Activated T-helper 1 cell treated with anti-CD3 and anti-CD28 coated beads, Interleukin-12 subunit alpha, Interleukin-12 subunit beta, Interleukin-2, Interleukin-4 antibody, amounts not matched to agents 30 ng/mL and 10 ng/mL and 1 ng/mL, durations not matched to agents 14 hours and 24 hours and 36 hours (primary cell): ENCODE measurements at regions not wholly inside any gene's neighbourhood (a gene's known extent, or its start where the extent isn't known, plus 50 kb on each side); places are given as distances from the start of the nearest gene placed in this dataset.

ENCODE experiments used
- DNase-seq: peaks from one replicate; pipeline ENCODE4 v3.0.0; 2021; ENCODE audit warnings: low spot score
- H3K27ac Mint-ChIP-seq: one replicate; pipeline ENCODE4 v1.8.0; 2021; ENCODE audit warnings: mild to moderate bottlenecking, mixed read lengths
- H3K27me3 Mint-ChIP-seq: one replicate; pipeline ENCODE4 v1.8.0; 2022; ENCODE audit warnings: mild to moderate bottlenecking, moderate library complexity, mixed read lengths; ENCODE audit not compliant: insufficient read depth
- H3K36me3 Mint-ChIP-seq: one replicate; pipeline ENCODE4 v1.8.0; 2021; ENCODE audit warnings: low read depth, mixed read lengths
- H3K4me1 Mint-ChIP-seq: one replicate; pipeline ENCODE4 v1.8.0; 2021; ENCODE audit warnings: low read depth, mixed read lengths
- H3K4me3 Mint-ChIP-seq: one replicate; pipeline ENCODE4 v1.8.0; 2021; ENCODE audit warnings: mild to moderate bottlenecking, moderate library complexity, mixed read lengths
- H3K9me3 Mint-ChIP-seq: one replicate; pipeline ENCODE4 v1.8.0; 2021; ENCODE audit warnings: mixed read lengths
- intact Hi-C: fragments of 100-400 bp; cut with micrococcal nuclease; formaldehyde crosslinking; loops from one replicate; pipeline ENCODE4 v1.15.1; 2024

DNA sequence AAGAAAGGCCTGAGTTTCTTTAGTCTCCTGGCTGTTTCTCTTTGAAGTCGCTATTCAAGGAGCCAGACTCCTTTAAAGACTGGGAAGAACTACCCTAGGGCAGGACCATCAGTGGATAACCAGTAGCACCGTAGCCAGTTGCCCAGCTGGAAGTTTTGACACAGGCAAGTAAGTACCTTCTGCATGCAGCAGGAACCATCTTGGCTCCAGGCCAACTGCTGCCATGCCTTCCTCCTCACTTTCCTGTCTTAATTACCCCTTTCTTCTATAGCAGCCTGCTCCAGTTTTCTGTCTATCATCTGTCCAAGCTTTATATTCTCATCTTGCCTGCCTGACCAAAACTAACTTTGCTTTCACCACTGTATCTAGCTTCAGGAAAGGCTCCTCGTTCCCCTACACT, 149.7 kb upstream of the SV2C start:
- no peak for DNase-seq
- Mint-ChIP-seq H3K27me3 (peaks cover 2% of the 10 kb centered on the region), H3K36me3 (no peaks in the 10 kb centered on the region), H3K4me1 (no peaks in the 10 kb centered on the region), H3K4me3 (no peak overlapping the region), H3K9me3 (no peaks in the 10 kb centered on the region), H3K27ac (no peak overlapping the region)
- intact Hi-C loops = no loop called here

DNA sequence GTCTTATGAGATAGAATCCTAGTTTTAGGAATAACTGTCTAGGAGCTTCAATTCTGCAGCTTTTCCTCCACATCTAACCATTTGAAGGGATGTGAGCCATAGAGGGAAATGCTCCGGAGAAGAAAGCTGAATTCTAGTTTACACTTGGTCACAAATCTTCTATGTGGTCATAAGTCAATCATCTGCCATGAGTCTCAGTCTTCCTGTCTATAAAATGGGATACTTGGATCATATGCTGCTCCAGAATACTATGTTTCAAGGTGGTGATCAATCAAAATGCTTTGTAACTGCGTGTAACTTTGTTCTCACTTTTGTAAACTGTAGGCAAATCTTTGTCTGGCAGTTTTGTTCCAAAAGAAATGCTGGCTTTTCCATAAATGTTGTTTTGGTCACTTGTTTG, 152.0 kb upstream of the SV2C start:
- no peak for DNase-seq
- Mint-ChIP-seq H3K27me3 (peaks cover 2% of the 10 kb centered on the region), H3K4me3 (no peak overlapping the region), H3K9me3 (no peaks in the 10 kb centered on the region), H3K4me1 (no peaks in the 10 kb centered on the region), H3K36me3 (no peaks in the 10 kb centered on the region), H3K27ac (no peak overlapping the region)
- intact Hi-C loops = no loop called here

DNA sequence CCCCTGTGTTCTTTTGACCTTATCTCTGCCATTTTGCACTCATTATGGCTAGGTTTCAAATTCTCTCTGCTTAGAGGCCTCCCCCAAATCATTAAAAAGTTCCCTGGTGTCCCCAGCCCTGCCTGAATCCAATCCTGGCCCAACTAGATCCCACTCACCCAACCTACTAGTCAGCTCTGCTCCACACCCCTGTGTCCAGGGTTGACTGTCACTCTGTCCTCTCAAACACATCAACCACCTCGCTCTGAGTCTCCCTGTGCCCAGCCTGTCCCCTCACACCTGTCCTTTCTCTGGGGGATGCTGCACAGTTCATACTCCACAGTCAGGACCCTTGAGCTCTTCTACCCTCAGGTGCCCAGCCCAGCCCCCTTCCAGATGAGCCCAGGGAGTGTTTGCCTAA, 154.2 kb upstream of the SV2C start:
- H3K27ac Mint-ChIP-seq = no peak overlapping the region
- no peaks in the 10 kb centered on the region for H3K4me1 Mint-ChIP-seq
- DNase-seq = no peak
- H3K27me3 Mint-ChIP-seq = peaks cover 2% of the 10 kb centered on the region
- H3K9me3 Mint-ChIP-seq = no peaks in the 10 kb centered on the region
- H3K36me3 Mint-ChIP-seq = no peaks in the 10 kb centered on the region
- intact Hi-C loops = no loop called here
- H3K4me3 Mint-ChIP-seq = no peak overlapping the region

DNA sequence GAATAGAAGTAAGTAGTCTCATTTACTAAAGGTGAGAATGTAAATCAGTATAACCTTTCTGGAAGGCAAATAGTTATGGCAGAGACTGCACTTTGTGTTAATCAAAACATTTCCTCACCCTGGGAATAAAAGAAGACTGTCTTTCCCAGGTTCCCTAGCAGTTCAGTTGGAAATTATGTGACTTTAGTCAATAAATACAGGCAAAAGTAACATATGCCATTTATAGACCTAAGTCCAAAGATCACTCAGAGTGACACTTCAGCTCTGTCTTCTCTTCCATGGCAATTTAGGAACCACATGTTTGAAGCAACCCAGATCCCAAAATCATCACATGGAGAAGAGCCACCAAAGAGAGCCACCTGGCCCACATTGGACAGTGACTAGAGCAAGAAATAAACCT, 160.7 kb upstream of the SV2C start:
- Mint-ChIP-seq H3K4me1 (no peaks in the 10 kb centered on the region), H3K9me3 (no peaks in the 10 kb centered on the region), H3K36me3 (no peaks in the 10 kb centered on the region), H3K4me3 (no peak overlapping the region), H3K27me3 (peaks cover 6% of the 10 kb centered on the region), H3K27ac (no peak overlapping the region)
- DNase-seq = no peak
- intact Hi-C loops = no loop called here

DNA sequence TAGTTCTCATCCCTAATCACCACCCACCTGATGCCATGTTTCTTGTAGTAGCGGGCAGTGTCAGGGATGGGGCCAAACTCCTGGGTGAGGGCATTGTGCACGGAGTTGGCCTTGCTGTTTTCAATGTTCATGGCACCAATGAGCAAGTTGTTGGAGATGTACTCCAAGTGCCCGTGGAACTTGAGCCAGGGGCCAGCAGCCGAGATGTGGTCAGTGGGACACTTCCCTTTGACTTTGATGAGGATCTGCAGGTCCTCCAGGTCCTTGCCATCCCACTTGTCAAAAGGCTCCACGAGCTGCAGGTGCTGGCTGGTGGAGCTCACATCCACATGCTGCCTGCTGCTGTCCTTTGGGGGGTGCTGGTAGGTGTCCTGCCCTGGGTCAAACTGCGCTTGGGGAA, 162.2 kb upstream of the SV2C start:
- Mint-ChIP-seq H3K4me3 (no peak overlapping the region), H3K27me3 (peaks cover 9% of the 10 kb centered on the region), H3K27ac (no peak overlapping the region), H3K36me3 (no peaks in the 10 kb centered on the region), H3K9me3 (no peaks in the 10 kb centered on the region), H3K4me1 (no peaks in the 10 kb centered on the region)
- intact Hi-C loops = no loop called here
- no peak for DNase-seq

DNA sequence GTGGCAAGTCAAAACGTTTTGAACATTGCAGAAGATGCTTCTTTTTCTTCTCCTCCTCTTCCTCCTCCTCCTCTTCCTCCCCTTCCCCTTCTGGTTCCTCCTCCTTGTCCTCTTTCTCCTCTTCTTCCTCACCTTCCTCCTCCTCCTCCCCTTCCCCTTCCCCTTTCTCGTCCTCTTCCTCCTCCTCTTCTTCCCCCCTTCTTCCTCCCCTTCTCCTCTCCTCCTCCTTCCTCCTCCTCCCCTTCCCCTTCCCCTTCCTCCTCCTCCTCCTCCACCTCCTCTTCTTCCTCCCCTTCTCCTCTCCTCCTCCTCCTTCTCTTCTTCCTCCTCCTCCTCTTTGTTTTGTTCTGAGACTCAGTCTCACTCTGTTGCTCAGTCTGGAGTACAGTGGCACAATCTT, 167.0 kb upstream of the SV2C start:
- Mint-ChIP-seq H3K4me3 (no peak overlapping the region), H3K36me3 (no peaks in the 10 kb centered on the region), H3K27me3 (peaks cover 6% of the 10 kb centered on the region), H3K9me3 (no peaks in the 10 kb centered on the region), H3K4me1 (no peaks in the 10 kb centered on the region), H3K27ac (no peak overlapping the region)
- intact Hi-C loops = no loop called here
- no peak for DNase-seq

DNA sequence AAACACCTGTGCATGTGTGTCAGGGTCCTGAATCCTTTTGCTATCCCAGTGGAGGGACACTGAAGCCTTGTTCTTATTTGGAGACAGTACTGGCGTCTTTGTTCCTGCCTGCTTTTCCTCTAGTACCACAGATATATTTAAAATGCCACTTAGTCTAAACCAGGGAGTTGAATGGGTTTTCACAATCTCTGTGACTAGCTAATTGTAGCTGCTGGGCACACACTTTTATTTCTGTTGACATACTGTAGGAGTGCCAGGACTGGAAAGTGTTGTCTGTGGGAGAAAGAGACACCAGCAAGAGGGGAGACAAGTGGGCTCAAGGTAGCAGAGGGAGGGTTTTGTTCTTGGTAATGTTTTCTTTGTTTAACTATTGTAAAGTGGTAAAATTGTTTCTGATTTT, 174.0 kb upstream of the SV2C start:
- no peak overlapping the region for H3K4me3 Mint-ChIP-seq
- no peaks in the 10 kb centered on the region for H3K36me3 Mint-ChIP-seq
- DNase-seq = no peak

DNA sequence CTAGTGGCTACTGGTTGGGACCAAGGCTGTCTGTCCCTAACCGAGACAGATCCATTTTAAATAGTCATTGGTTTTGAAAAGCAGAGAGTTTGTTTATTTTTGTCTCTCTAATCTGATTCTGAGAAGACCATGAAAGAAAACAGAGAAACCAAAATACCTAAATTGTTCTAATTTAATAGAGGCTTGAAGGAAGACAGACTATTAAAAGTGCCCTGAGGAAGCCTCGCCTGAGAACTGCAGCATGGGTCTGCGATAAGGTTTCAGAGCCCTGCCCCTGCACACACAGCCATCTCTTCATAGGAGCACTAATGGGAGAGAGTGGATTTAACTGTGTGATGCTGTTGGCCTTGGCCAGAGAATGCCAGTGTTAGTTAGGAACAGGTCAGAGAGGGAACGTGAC, 175.5 kb upstream of the SV2C start:
- H3K36me3 Mint-ChIP-seq = no peaks in the 10 kb centered on the region
- H3K4me3 Mint-ChIP-seq = no peak overlapping the region
- no peaks in the 10 kb centered on the region for H3K9me3 Mint-ChIP-seq
- H3K4me1 Mint-ChIP-seq = no peaks in the 10 kb centered on the region
- H3K27ac Mint-ChIP-seq = no peak overlapping the region
- no peak for DNase-seq
- H3K27me3 Mint-ChIP-seq = peaks cover 10% of the 10 kb centered on the region
- intact Hi-C loops = no loop called here

More for the DNA sequence above, 174.0 kb upstream of the SV2C start:
- Mint-ChIP-seq H3K27ac (no peak overlapping the region), H3K27me3 (peaks cover 10% of the 10 kb centered on the region), H3K9me3 (no peaks in the 10 kb centered on the region), H3K4me1 (no peaks in the 10 kb centered on the region)
- intact Hi-C loops = no loop called here

DNA sequence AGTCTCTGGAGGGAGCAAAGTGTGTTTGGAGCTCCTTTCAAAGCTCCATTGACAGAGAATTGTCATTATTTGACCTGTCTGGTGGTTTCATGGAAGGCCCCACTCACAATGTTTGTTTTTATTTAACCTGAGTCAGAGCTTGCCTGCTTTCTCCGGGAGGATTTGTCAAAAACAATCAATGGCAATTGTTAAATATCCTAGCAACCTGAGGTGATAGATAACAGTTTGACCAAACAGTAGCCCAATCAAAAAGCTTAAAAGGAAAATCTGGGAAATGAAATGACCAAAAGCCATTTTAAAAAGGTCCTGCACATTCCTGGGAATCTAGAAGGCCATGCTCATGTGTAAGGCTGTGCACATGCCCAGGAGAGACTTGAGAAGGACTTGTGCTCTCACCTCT, 177.2 kb upstream of the POC5 start:
- H3K27me3 Mint-ChIP-seq = no peaks in the 10 kb centered on the region
- no peak overlapping the region for H3K27ac Mint-ChIP-seq
- H3K4me1 Mint-ChIP-seq = no peaks in the 10 kb centered on the region
- intact Hi-C loops = no loop called here
- no peaks in the 10 kb centered on the region for H3K9me3 Mint-ChIP-seq
- no peak overlapping the region for H3K4me3 Mint-ChIP-seq
- no peak for DNase-seq
- H3K36me3 Mint-ChIP-seq = no peaks in the 10 kb centered on the region

DNA sequence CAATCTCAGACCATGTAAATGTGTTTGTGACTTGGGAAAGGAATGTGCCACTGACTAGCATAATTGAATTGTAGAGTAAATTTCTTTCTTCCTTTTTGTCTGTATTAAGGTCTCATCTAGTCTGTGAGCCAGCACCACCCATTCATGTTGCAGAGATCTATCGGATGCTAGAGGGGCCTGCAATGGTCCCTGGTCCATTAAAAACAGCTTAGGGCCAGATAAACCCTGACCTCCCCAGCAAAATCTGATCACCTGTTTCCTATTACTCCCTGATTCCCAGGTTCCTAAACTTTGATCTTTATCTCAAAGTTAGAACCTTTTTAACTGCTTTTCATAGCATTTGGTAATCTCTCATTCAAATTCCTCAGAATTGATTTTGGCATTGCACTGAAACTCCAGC, 174.5 kb upstream of the POC5 start:
- no peaks in the 10 kb centered on the region for H3K36me3 Mint-ChIP-seq
- intact Hi-C loops = no loop called here
- no peak overlapping the region for H3K27ac Mint-ChIP-seq
- H3K9me3 Mint-ChIP-seq = no peaks in the 10 kb centered on the region
- no peak for DNase-seq
- no peaks in the 10 kb centered on the region for H3K27me3 Mint-ChIP-seq
- no peaks in the 10 kb centered on the region for H3K4me1 Mint-ChIP-seq
- no peak overlapping the region for H3K4me3 Mint-ChIP-seq

DNA sequence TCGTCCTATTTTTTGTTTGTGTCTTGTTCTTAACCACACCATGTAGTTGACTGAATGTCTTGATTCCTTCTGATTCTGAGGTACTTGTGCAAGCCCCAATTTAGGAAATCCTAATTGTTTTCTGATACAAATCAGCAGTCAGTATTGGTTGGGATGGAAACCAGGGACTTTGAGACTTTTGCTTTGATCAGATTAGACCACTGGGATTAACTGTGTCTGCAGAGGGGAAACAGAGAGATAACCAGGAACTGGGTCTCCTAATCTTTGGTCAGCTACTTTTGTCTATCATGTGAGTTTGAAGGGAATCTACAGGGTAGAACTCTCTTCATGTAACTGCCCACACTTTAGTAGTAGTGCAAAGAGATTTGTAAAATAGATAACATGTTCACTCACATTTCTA, 173.8 kb upstream of the POC5 start:
- H3K4me1 Mint-ChIP-seq = no peaks in the 10 kb centered on the region

DNA sequence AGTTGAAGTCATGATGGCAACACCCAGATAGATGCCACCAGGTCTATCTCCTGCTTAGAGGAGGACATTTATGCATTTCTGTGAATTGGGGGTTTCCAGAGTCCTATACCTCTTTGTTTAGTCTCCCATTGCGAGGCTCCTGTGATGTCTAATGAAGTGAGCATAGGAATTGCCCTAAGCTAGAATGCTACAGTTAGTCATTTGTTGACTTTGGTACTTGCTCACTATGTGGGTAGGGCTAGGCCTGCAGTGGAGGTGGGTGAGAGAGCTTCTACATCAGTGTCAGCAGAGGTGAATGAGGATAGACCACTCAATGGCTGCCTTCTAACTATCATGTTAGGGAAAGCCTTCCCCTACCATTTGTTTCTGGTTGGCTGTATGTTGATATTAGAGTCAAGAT, 173.3 kb upstream of the POC5 start:
- Mint-ChIP-seq H3K27me3 (no peaks in the 10 kb centered on the region), H3K4me3 (no peak overlapping the region), H3K27ac (no peak overlapping the region), H3K36me3 (no peaks in the 10 kb centered on the region), H3K4me1 (no peaks in the 10 kb centered on the region), H3K9me3 (no peaks in the 10 kb centered on the region)
- intact Hi-C loops = no loop called here
- no peak for DNase-seq

More for the DNA sequence above, 173.8 kb upstream of the POC5 start:
- no peaks in the 10 kb centered on the region for H3K36me3 Mint-ChIP-seq
- no peaks in the 10 kb centered on the region for H3K27me3 Mint-ChIP-seq
- no peak for DNase-seq
- H3K4me3 Mint-ChIP-seq = no peak overlapping the region
- H3K27ac Mint-ChIP-seq = no peak overlapping the region
- intact Hi-C loops = no loop called here
- no peaks in the 10 kb centered on the region for H3K9me3 Mint-ChIP-seq

DNA sequence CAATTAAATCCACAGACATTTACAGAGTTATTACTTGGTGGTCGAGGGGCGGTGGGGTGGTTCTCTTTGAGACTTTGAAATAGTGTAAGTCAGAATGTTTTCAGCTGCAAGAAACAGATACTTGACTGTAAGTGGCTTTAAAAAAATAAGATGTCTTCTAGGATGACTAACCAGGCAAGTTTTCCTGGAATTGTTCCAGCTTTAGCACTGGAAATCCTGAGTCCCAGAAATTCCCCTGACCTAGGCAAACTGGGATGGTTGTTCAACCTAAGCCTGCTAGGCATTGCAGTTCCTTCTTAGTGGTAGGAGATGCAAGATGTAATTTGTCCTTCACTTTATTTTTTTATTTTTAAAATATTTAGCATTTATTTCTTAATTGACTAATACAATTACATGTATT, 169.5 kb upstream of the POC5 start:
- Mint-ChIP-seq H3K27me3 (no peaks in the 10 kb centered on the region), H3K36me3 (no peaks in the 10 kb centered on the region), H3K4me1 (no peaks in the 10 kb centered on the region), H3K9me3 (no peaks in the 10 kb centered on the region), H3K27ac (no peak overlapping the region), H3K4me3 (no peak overlapping the region)
- DNase-seq = no peak
- intact Hi-C loops = no loop called here

DNA sequence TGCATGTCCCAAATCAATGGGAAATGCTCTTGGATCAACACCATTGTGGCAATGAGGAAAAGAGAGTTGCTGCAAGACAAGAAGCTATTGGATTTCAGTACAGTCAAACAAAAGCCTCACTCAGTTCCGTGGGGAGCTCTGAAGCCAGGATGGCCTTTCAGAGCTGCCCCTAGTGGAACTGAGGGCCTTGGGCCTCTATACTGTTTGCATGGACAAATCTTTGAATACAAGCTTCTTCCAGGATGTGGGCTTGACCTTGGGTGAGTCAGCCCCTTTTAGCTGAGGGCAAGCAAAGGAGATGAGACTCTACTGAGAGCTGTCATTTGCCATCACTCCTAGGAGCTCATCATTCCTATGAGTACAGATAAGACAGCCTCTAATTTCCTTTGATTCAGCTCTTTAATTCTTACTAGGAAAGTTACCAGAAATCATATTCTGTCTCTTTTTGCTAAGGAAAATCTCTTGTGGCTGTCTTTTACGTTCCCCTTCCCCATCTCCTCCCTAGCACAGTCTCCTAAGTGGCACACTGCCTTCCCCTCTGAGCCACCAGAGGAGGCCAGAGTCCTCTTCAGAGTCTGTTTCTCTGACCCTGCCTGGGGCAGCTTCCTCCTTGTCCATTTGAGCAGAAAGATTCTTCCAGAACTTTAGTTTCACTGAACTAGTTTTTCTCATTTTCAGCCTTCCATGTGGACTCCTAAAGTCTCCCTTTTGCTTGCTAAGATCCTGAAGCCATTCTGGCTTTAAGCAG, 168.8 kb upstream of the POC5 start:
- no peaks in the 10 kb centered on the region for H3K9me3 Mint-ChIP-seq
- no peak overlapping the region for H3K27ac Mint-ChIP-seq
- H3K36me3 Mint-ChIP-seq = no peaks in the 10 kb centered on the region
- no peaks in the 10 kb centered on the region for H3K27me3 Mint-ChIP-seq
- no peak overlapping the region for H3K4me3 Mint-ChIP-seq
- DNase-seq = no peak
- no peaks in the 10 kb centered on the region for H3K4me1 Mint-ChIP-seq
- intact Hi-C loops = no loop called here
